Bronchial epithelial cell (primary cell): ENCODE measurements at regions not wholly inside any gene's neighbourhood (a gene's known extent, or its start where the extent isn't known, plus 50 kb on each side); places are given as distances from the start of the nearest gene placed in this dataset.

Experiments used
- DNase-seq: peaks from one replicate; pipeline ENCODE4 v3.0.0-alpha.2; 2010; ENCODE audit warnings: low read depth
- FAIRE-seq: peaks from 2 replicates; lab custom pipeline; 2011; peaks lifted over from hg19 to GRCh38; lab: Jason Lieb, UNC
- H3K27me3 ChIP-seq: 2 replicates; pipeline ENCODE4 v1.5.1; 2011; ENCODE audit warnings: low read length; ENCODE audit not compliant: control insufficient read depth, insufficient read depth
- H3K36me3 ChIP-seq: 2 replicates; pipeline ENCODE4 v1.5.1; 2011; ENCODE audit warnings: low read length; ENCODE audit not compliant: control insufficient read depth, insufficient read depth
- H3K4me3 ChIP-seq: 2 replicates; pipeline ENCODE4 v1.5.1; 2011; ENCODE audit warnings: mild to moderate bottlenecking, low read depth, low read length, control low read depth
- CTCF ChIP-seq: IDR thresholded peaks from 2 replicates; pipeline ENCODE4 v1.5.1; 2011; ENCODE audit warnings: mild to moderate bottlenecking, moderate library complexity, low read length, control low read depth, inconsistent platforms; ENCODE audit not compliant: insufficient read depth, severe bottlenecking

GRCh38 chr18:78548261-78549058 is 431.2 kb upstream of the SALL3 start:
- no peak overlapping the region for H3K4me3 ChIP-seq
- TF ChIP-seq CTCF = no peak
- H3K36me3 ChIP-seq = no peaks in the 10 kb centered on the region
- DNase-seq (no peak), FAIRE-seq (peak; percentile 97)
- no peaks in the 10 kb centered on the region for H3K27me3 ChIP-seq

- TF ChIP-seq CTCF = no peak
- FAIRE-seq (no peak), DNase-seq (no peak)
- Histone ChIP-seq H3K36me3 (no peaks in the 10 kb centered on the region), H3K27me3 (no peaks in the 10 kb centered on the region), H3K4me3 (no peak overlapping the region)
These were observed 429.6 kb upstream of the SALL3 start for GRCh38 chr18:78549971-78550370.

GRCh38 chr18:78554944-78555608 is 424.5 kb upstream of the SALL3 start:
- peak; percentile 13 for FAIRE-seq
- Histone ChIP-seq H3K27me3 (no peaks in the 10 kb centered on the region), H3K4me3 (no peak overlapping the region), H3K36me3 (no peaks in the 10 kb centered on the region)
- no peak for TF ChIP-seq CTCF
- no peak for DNase-seq

GRCh38 chr18:78557371-78557770 is 422.2 kb upstream of the SALL3 start:
- FAIRE-seq = no peak
- no peak for DNase-seq
- Histone ChIP-seq H3K27me3 (no peaks in the 10 kb centered on the region), H3K36me3 (no peaks in the 10 kb centered on the region), H3K4me3 (no peak overlapping the region)
- TF ChIP-seq CTCF = no peak

- FAIRE-seq = no peak
- no peak for DNase-seq
- H3K36me3 ChIP-seq = no peaks in the 10 kb centered on the region
- H3K4me3 ChIP-seq = no peak overlapping the region
- H3K27me3 ChIP-seq = no peaks in the 10 kb centered on the region
- no peak for TF ChIP-seq CTCF
These were observed 421.4 kb upstream of the SALL3 start for GRCh38 chr18:78558101-78558810.
